MCF 10A (cell line): ENCODE measurements at regions not wholly inside any gene's neighbourhood (a gene's known extent, or its start where the extent isn't known, plus 50 kb on each side); places are given as distances from the start of the nearest gene placed in this dataset.

Experiments
- BruUV-seq: library from RNA; stranded (reverse); fragments of 400-500 nt; replicated peaks from 2 replicates; lab custom pipeline; 2021; lab: Mats Ljungman, UMichigan
- CTCF ChIA-PET: fragments of 300-600 bp; sonication (Branson Sonifier 250); formaldehyde crosslinking; extraction: SDS; loops from one replicate; lab custom pipeline; 2021; ENCODE audit warnings: antibody characterized with exemption, inconsistent platforms; lab: Yijun Ruan, JAX
- POLR2A ChIA-PET: fragments of 300-600, 350-650 bp; sonication (Branson Sonifier 250); formaldehyde crosslinking; extraction: SDS; loops from one replicate; lab custom pipeline; 2020; ENCODE audit warnings: antibody characterized with exemption, inconsistent platforms; lab: Yijun Ruan, JAX
- DNase-seq: peaks from one replicate; pipeline ENCODE4 v3.0.0-alpha.2; 2018; ENCODE audit not compliant: unreplicated experiment
- H3K27ac Mint-ChIP-seq: one replicate; pipeline ENCODE4 v1.8.0; 2022; ENCODE audit warnings: mild to moderate bottlenecking, low read depth, mixed read lengths; ENCODE audit not compliant: unreplicated experiment
- H3K27me3 Mint-ChIP-seq: one replicate; pipeline ENCODE4 v1.8.0; 2022; ENCODE audit warnings: mixed read lengths; ENCODE audit not compliant: insufficient read depth, unreplicated experiment
- H3K36me3 Mint-ChIP-seq: one replicate; pipeline ENCODE4 v1.8.0; 2022; ENCODE audit warnings: mild to moderate bottlenecking, moderate library complexity, mixed read lengths; ENCODE audit not compliant: insufficient read depth, unreplicated experiment
- H3K4me1 Mint-ChIP-seq: one replicate; pipeline ENCODE4 v1.8.0; 2022; ENCODE audit warnings: mixed read lengths; ENCODE audit not compliant: insufficient read depth, unreplicated experiment
- H3K4me3 Mint-ChIP-seq: one replicate; pipeline ENCODE4 v1.8.0; 2022; ENCODE audit warnings: mild to moderate bottlenecking, moderate library complexity, mixed read lengths; ENCODE audit not compliant: unreplicated experiment
- H3K9me3 Mint-ChIP-seq: one replicate; pipeline ENCODE4 v1.8.0; 2022; ENCODE audit warnings: mixed read lengths; ENCODE audit not compliant: unreplicated experiment
- intact Hi-C: fragments of 100-400 bp; cut with micrococcal nuclease; formaldehyde crosslinking; loops from 2 replicates; pipeline ENCODE4 v1.14.1; 2022
- TF ChIP-seq, protein P1 (sequence below): fragments of 200-600 bp; IDR thresholded peaks from one replicate; pipeline ENCODE4 v1.8.0; 2022; ENCODE audit warnings: antibody characterized with exemption, mild to moderate bottlenecking; ENCODE audit not compliant: unreplicated experiment

DNA sequence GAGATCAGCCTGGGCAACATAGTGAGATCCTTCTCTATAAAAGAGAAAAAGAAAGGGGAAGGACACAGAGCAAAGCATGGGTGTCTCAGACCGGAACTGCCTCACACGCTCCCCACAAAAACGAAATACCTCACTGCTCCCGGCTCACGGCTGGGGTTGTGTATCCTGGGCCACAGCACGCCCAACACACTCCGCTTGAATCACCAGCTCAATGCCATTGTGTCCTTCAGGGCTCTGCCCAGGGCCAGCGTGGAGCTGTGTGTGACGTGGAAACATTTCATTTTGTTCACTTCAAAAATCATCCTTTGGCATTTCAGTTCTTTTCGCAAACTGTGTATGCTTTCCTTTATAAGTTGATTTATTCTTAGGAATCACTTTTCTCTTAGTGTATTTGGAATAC, 279.5 kb downstream of the IRX1 start:
- intact Hi-C loops, result no loop called here
- H3K4me1 Mint-ChIP-seq, result no peaks in the 10 kb centered on the region
- H3K9me3 Mint-ChIP-seq, result peaks cover 6% of the 10 kb centered on the region
- TF ChIP-seq, protein P1, sequence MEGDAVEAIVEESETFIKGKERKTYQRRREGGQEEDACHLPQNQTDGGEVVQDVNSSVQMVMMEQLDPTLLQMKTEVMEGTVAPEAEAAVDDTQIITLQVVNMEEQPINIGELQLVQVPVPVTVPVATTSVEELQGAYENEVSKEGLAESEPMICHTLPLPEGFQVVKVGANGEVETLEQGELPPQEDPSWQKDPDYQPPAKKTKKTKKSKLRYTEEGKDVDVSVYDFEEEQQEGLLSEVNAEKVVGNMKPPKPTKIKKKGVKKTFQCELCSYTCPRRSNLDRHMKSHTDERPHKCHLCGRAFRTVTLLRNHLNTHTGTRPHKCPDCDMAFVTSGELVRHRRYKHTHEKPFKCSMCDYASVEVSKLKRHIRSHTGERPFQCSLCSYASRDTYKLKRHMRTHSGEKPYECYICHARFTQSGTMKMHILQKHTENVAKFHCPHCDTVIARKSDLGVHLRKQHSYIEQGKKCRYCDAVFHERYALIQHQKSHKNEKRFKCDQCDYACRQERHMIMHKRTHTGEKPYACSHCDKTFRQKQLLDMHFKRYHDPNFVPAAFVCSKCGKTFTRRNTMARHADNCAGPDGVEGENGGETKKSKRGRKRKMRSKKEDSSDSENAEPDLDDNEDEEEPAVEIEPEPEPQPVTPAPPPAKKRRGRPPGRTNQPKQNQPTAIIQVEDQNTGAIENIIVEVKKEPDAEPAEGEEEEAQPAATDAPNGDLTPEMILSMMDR, result no peak
- no TSS peak for BruUV-seq
- H3K27me3 Mint-ChIP-seq, result no peaks in the 10 kb centered on the region
- DNase-seq, result no peak
- H3K27ac Mint-ChIP-seq, result no peak overlapping the region
- POLR2A ChIA-PET, result interaction anchor here (0.5 kb wide), 1 partner anchor 45 kb away, joined by 3 read pairs; no protein-coding TSS in a partner anchor
- peaks cover under 1% of the 10 kb centered on the region for H3K36me3 Mint-ChIP-seq
- CTCF ChIA-PET, result no interaction called here
- no peak overlapping the region for H3K4me3 Mint-ChIP-seq

DNA sequence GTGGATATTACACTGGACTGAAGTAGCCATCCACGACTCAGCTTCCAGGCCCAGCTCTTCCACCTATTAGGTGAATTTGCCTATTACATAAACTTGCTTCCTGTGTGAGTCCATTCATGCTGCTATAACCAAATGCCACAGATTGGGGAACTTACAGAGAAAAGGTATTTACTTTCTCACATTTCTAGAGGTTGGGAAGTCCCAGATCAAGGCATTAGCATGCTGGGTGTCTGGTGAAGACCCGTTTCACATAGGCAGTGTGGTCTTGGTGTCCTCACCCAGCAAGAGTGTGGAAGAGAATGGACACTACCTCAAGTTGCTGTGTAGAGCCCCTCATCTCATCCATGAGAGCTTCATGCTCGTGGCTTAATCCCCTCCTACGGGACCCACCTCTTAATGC, 282.6 kb downstream of the IRX1 start:
- POLR2A ChIA-PET, result no interaction called here
- TF ChIP-seq, protein P1, result no peak
- no peaks in the 10 kb centered on the region for H3K27me3 Mint-ChIP-seq

DNA sequence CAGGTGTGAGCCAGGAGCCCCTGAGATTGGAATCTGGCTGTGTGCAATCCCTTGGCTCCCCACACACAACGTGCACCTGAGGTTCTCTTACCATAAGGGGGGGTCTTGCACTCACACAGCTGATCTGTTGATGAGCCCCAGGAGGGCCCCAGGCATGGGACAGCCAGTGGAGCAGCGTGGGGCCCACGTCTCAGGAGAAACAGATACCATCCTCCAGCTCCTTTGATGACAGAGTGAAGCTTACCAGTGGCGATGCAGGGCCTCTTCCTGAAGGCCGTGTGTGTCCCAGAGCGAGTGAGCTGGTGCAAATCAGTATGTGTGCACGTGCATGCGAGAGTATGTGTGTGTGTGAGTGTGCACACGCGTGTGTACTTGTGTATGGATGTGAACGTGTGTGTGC, 287.4 kb downstream of the IRX1 start:
- no TSS peak for BruUV-seq
- ChIA-PET CTCF (no interaction called here), POLR2A (no interaction called here)
- intact Hi-C loops, result no loop called here
- TF ChIP-seq, protein P1, result no peak
- no peak for DNase-seq
- Mint-ChIP-seq H3K4me1 (no peaks in the 10 kb centered on the region), H3K4me3 (no peak overlapping the region), H3K27ac (no peak overlapping the region), H3K9me3 (peaks cover 17% of the 10 kb centered on the region), H3K27me3 (no peaks in the 10 kb centered on the region), H3K36me3 (peaks cover 7% of the 10 kb centered on the region)

More for the DNA sequence above, 282.6 kb downstream of the IRX1 start:
- no TSS peak for BruUV-seq
- intact Hi-C loops, result no loop called here
- Mint-ChIP-seq H3K4me1 (no peaks in the 10 kb centered on the region), H3K9me3 (peaks cover 17% of the 10 kb centered on the region), H3K4me3 (no peak overlapping the region), H3K27ac (no peak overlapping the region), H3K36me3 (peaks cover 7% of the 10 kb centered on the region)
- CTCF ChIA-PET, result no interaction called here
- no peak for DNase-seq

DNA sequence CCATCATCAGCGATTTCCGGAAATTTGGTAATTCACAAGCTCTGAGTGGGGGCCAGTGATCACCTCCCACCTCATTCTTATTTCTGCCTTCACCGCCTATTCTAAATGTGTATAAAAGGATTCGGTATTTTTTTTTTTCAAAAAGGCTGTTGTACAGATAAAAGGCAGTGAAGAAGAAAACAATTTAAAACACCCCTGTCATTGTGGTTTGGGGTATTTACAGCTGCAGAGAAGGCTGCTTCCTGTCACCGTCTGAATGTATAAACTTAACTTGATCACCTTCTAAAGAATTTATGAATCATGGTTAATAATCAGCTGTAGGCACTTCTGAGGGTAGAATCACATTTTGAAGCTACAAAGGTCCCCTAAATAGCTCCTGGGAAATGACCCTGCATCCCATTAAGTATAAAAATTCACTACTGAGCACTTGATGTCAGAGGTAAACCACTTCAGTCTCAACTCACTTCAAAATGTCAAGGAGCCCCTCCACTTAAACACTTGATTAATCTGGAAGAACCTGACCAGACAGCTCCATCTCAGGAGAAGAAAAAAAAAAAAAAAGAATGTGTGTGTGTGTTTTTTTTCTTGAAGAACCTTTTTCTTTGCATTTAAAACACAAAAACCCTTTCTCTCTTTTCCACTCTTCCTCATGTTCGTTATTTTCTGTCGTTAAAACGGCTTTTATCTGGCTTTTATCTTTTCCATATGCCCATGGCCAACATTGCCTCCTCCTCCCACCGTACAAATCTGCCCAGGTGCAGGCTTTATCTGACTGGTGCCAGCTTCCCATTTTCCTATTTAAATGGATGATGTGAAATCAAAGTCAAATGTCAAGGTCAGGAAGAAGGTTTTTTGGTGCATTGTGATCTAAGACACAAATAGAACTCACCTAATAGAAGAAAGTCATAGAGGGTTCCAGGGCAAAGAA, 291.2 kb downstream of the IRX1 start:
- intact Hi-C loops, result no loop called here
- Mint-ChIP-seq H3K27ac (no peak overlapping the region), H3K4me1 (no peaks in the 10 kb centered on the region), H3K27me3 (no peaks in the 10 kb centered on the region), H3K4me3 (no peak overlapping the region), H3K9me3 (peaks cover 8% of the 10 kb centered on the region), H3K36me3 (peaks cover 7% of the 10 kb centered on the region)
- TF ChIP-seq, protein P1, result no peak
- DNase-seq, result no peak
- ChIA-PET POLR2A (interaction anchor here (0.7 kb wide), 1 partner anchor 9 kb away, joined by 4 read pairs; no protein-coding TSS in a partner anchor), CTCF (interaction anchor here (0.6 to 0.8 kb wide), 2 partner anchors 127 to 670 kb away, joined by 3 read pairs; no protein-coding TSS in a partner anchor)
- no TSS peak for BruUV-seq
